ENCODE measurements at regions not wholly inside any gene's neighbourhood (a gene's known extent, or its start where the extent isn't known, plus 50 kb on each side); places are given as distances from the start of the nearest gene placed in this dataset.
"Not testable (repeated sequence)": the region's sequence is repeated elsewhere in the genome, so short reads cannot be mapped to it uniquely, and the experiment has no call there.

DNA sequence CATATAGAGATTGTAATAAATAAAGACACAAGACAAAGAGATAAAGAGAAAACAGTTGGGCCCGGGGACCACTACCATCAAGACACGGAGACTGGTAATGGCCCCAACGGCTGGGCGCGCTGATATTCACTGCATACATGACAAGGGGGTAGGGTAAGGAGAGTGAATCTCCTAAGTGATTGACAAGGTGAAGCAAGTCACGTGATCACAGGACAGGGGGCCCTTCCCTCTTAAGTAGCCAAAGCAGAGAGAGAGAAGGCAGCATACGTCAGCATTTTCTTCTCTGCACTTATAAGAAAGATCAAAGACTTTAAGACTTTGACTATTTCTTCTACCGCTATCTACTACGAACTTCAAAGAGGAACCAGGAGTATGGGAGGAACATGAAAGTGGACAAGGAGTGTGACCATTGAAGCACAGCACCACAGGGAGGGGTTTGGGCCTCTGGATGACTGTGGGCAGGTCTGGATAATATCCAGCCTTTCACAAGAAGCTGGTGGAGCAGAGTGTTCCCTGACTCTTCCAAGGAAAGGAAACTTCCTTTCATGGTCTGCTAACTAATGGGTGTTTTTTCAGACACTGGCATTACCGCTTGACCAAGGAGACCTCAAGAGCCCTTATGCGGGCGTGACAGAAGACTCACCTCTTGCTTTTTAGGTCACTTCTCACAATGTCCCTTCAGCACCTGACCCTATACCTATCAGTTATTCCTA, 75.6 kb downstream of the MRPL39 start:
- H3K4me1 ChIP-seq; H3K27ac ChIP-seq; intact Hi-C loops (cut with DNase I); ATAC-seq; H3K9me3 ChIP-seq; H3K4me3 ChIP-seq; H3K36me3 ChIP-seq; DNase-seq; H3K27me3 ChIP-seq: not testable (repeated sequence)
- 77% methylated on average over 12 of the region's 12 CpGs for WGBS (ENCODE audit: insufficient coverage, low coverage, low lambda C conversion rate, missing lambda C conversion rate)

DNA sequence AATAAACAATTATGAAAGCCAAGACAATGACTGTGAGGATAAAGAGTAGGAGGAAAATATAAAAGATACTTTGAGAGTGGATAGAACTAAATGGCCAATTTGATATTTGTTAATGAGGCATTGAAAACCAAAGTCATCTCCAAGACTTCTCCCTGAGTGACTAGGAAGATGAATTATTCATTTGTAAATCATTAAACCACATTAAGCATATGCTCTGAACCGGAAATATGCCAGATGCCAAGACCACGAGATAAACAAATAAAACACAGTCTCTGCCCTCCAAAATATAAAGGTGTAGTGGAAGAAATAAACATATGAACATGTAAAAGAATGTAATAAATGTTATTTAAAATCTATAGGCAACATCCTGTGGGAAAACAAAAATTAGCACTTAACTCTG, 78.8 kb downstream of the MRPL39 start:
- ATAC-seq (no peak), DNase-seq (no peak)
- intact Hi-C loops (cut with DNase I), result no loop called here
- Histone ChIP-seq H3K9me3 (no peaks in the 10 kb centered on the region), H3K27me3 (no peaks in the 10 kb centered on the region), H3K36me3 (no peaks in the 10 kb centered on the region), H3K4me1 (no peaks in the 10 kb centered on the region), H3K4me3 (no peak overlapping the region), H3K27ac (no peak overlapping the region)
- TF ChIP-seq, protein P1, sequence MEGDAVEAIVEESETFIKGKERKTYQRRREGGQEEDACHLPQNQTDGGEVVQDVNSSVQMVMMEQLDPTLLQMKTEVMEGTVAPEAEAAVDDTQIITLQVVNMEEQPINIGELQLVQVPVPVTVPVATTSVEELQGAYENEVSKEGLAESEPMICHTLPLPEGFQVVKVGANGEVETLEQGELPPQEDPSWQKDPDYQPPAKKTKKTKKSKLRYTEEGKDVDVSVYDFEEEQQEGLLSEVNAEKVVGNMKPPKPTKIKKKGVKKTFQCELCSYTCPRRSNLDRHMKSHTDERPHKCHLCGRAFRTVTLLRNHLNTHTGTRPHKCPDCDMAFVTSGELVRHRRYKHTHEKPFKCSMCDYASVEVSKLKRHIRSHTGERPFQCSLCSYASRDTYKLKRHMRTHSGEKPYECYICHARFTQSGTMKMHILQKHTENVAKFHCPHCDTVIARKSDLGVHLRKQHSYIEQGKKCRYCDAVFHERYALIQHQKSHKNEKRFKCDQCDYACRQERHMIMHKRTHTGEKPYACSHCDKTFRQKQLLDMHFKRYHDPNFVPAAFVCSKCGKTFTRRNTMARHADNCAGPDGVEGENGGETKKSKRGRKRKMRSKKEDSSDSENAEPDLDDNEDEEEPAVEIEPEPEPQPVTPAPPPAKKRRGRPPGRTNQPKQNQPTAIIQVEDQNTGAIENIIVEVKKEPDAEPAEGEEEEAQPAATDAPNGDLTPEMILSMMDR (IDR thresholded peaks at IDR 0.05), result no peak
- no peak for TF ChIP-seq POLR2A (IDR thresholded peaks at IDR 0.05)
- WGBS (ENCODE audit: insufficient coverage, low coverage, low lambda C conversion rate, missing lambda C conversion rate), result 49% methylated on average over 2 of the region's 2 CpGs

DNA sequence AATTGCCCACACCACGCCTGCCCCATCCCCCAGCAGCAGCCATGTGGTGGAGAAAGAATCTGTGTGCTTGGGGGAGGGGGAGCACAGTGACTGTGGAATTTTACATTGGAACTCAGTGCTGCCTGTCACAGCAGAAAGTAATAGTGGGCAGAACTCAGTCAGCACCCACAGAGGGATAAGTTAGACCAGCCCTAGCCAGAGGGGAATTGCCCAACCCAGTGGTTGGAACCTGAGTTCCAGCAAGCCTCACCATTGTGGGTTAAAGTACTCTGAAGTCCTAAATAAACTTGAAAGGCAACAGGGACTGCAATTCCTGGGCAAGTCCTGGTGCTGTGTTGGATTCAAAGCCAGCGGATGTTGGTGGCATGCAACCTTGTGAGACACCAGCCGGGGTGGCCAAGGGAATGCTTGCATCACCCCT, 88.8 kb downstream of the MRPL39 start:
- 80% methylated on average over 1 of the region's 3 CpGs for WGBS (ENCODE audit: insufficient coverage, low coverage, low lambda C conversion rate, missing lambda C conversion rate)
- intact Hi-C loops (cut with DNase I), result no loop called here
- ATAC-seq, result no peak
- H3K4me3 ChIP-seq, result no peak overlapping the region
- no peaks in the 10 kb centered on the region for H3K27me3 ChIP-seq
- TF ChIP-seq, protein P1 (IDR thresholded peaks at IDR 0.05), result no peak
- no peak for TF ChIP-seq POLR2A (IDR thresholded peaks at IDR 0.05)
- H3K4me1 ChIP-seq, result no peaks in the 10 kb centered on the region
- no peaks in the 10 kb centered on the region for H3K9me3 ChIP-seq
- no peaks in the 10 kb centered on the region for H3K36me3 ChIP-seq
- H3K27ac ChIP-seq, result no peak overlapping the region
- DNase-seq, result no peak

DNA sequence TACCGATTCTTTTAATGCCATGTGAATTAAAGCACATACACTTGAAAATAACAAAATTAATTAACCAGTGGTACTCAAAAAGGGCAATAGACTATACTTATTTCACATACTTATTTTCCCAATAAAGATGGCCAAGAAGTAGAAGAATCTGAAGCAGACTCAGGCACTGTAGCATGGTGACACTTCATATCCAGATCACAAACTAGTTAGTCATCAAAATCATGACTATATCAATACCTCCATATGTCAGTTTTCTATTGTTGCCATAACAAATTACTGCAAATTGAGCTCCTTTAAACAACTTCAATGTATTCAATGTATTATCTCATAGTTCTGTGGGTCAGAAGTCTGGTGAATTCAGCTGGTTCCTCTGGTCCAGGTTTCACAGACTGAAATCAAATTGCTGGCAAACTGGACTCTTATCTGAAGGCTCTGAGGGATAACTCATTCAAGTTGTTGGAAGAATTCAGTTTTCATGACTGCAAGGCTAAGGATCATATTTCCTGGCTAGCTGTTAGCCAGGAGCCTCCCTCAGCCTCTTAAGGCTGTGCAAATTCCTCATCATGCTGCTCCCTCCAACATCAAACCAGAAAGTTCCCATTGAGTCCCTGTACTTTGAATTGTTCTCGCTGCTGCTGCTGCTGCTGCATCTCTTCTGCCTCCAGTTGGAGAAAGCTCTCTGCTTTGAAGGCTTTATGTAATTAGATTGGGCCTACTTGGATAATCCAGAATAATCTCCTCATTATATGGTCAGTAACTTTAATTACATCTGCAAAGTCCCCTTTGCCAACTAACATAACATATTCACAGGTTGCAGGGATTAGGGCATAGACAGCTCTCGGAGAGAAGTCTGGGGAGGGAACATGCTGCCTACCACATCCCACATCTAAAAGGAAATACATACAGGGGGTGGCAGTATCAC, 91.5 kb downstream of the MRPL39 start:
- intact Hi-C loops (cut with DNase I), result no loop called here
- TF ChIP-seq, protein P1 (IDR thresholded peaks at IDR 0.05), result no peak
- no peak for TF ChIP-seq POLR2A (IDR thresholded peaks at IDR 0.05)
- Histone ChIP-seq H3K27ac (no peak overlapping the region), H3K4me1 (no peaks in the 10 kb centered on the region), H3K27me3 (no peaks in the 10 kb centered on the region), H3K36me3 (no peaks in the 10 kb centered on the region), H3K4me3 (no peak overlapping the region), H3K9me3 (no peaks in the 10 kb centered on the region)
- DNase-seq, result no peak
- 82% methylated on average over 3 of the region's 3 CpGs for WGBS (ENCODE audit: insufficient coverage, low coverage, low lambda C conversion rate, missing lambda C conversion rate)
- no peak for ATAC-seq

DNA sequence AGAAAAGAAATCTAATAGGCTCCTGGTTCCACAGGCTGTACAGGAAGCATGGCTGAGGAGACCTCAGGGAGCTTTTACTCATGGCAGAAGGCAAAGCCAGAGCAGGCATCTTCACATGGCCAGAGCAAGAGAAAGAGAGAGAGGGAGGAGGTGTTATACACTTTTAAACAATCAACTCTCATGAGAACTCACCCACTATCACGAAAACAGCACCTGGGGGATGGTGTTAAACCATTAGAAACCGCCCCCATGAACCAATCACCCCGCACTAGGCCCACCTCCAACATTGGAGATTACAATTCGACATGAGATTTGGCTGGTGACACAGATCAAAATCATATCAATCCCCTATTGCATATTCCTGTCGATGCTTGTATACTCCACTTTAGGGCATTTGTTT, 93.5 kb downstream of the MRPL39 start:
- ATAC-seq (no peak), DNase-seq (no peak)
- whole genome bisulfite sequencing (ENCODE audit: insufficient coverage, low coverage, low lambda C conversion rate, missing lambda C conversion rate), result 91% methylated on average over 5 of the region's 5 CpGs
- Histone ChIP-seq H3K27ac (no peak overlapping the region), H3K9me3 (no peaks in the 10 kb centered on the region), H3K27me3 (no peaks in the 10 kb centered on the region), H3K4me3 (no peak overlapping the region), H3K36me3 (no peaks in the 10 kb centered on the region), H3K4me1 (no peaks in the 10 kb centered on the region)
- TF ChIP-seq POLR2A (IDR thresholded peaks at IDR 0.05), result no peak
- TF ChIP-seq, protein P1 (IDR thresholded peaks at IDR 0.05), result no peak
- intact Hi-C loops (cut with DNase I), result no loop called here
